DOHH2 (cell line): ENCODE measurements at regions not wholly inside any gene's neighbourhood (a gene's known extent, or its start where the extent isn't known, plus 50 kb on each side); places are given as distances from the start of the nearest gene placed in this dataset.
"Not testable (repeated sequence)": the region's sequence is repeated elsewhere in the genome, so short reads cannot be mapped to it uniquely, and the experiment has no call there.

Source experiments
- EZH2phosphoT487 ChIP-seq: fragments of 200-600 bp; sonication (generic); IDR thresholded peaks from 2 replicates; pipeline ENCODE4 v1.6.1; 2017; ENCODE audit warnings: borderline replicate concordance, mild to moderate bottlenecking, antibody characterized with exemption, low read length, moderate library complexity, mixed read lengths
- TF ChIP-seq, protein P1 (sequence below): fragments of 200-600 bp; sonication (generic); IDR thresholded peaks from one replicate; pipeline ENCODE4 v1.5.1; 2014; ENCODE audit warnings: antibody characterized with exemption, mild to moderate bottlenecking, low read depth, low read length; ENCODE audit not compliant: poor library complexity, severe bottlenecking

DNA sequence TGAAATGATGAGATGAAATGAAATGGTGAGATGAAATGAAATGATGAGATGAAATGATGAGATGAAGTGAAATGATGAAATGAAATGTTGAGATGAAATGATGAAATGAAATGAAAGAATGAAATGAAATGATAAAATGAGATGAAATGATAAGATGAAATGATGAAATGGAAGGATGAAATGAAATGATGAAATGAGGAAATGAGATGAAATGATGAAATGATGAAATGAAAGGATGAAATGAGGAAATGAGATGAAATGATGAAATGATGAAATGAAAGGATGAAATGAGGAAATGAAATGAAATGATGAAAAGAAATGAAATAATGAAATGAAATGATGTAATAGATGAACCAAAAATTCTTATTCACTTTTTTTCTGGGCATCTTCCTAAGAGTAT is 467.1 kb downstream of the FAM72C start:
- not testable (repeated sequence) for TF ChIP-seq EZH2phosphoT487
- TF ChIP-seq, protein P1, sequence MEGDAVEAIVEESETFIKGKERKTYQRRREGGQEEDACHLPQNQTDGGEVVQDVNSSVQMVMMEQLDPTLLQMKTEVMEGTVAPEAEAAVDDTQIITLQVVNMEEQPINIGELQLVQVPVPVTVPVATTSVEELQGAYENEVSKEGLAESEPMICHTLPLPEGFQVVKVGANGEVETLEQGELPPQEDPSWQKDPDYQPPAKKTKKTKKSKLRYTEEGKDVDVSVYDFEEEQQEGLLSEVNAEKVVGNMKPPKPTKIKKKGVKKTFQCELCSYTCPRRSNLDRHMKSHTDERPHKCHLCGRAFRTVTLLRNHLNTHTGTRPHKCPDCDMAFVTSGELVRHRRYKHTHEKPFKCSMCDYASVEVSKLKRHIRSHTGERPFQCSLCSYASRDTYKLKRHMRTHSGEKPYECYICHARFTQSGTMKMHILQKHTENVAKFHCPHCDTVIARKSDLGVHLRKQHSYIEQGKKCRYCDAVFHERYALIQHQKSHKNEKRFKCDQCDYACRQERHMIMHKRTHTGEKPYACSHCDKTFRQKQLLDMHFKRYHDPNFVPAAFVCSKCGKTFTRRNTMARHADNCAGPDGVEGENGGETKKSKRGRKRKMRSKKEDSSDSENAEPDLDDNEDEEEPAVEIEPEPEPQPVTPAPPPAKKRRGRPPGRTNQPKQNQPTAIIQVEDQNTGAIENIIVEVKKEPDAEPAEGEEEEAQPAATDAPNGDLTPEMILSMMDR: not testable (repeated sequence)
